GM18505 (cell line): ENCODE measurements at regions not wholly inside any gene's neighbourhood (a gene's known extent, or its start where the extent isn't known, plus 50 kb on each side); places are given as distances from the start of the nearest gene placed in this dataset.
"Not testable (repeated sequence)": the region's sequence is repeated elsewhere in the genome, so short reads cannot be mapped to it uniquely, and the experiment has no call there.

Experiments used
- ATAC-seq: cut with Tn5 transposase; IDR thresholded peaks from one replicate; pipeline ENCODE4 v1.9.1; 2021; ENCODE audit not compliant: unreplicated experiment
- POLR2A ChIP-seq: IDR thresholded peaks from 4 replicates; pipeline ENCODE4 v1.6.1; 2011; ENCODE audit warnings: borderline replicate concordance; ENCODE audit not compliant: insufficient read depth, insufficient read length; ENCODE audit errors: extremely low read depth

DNA sequence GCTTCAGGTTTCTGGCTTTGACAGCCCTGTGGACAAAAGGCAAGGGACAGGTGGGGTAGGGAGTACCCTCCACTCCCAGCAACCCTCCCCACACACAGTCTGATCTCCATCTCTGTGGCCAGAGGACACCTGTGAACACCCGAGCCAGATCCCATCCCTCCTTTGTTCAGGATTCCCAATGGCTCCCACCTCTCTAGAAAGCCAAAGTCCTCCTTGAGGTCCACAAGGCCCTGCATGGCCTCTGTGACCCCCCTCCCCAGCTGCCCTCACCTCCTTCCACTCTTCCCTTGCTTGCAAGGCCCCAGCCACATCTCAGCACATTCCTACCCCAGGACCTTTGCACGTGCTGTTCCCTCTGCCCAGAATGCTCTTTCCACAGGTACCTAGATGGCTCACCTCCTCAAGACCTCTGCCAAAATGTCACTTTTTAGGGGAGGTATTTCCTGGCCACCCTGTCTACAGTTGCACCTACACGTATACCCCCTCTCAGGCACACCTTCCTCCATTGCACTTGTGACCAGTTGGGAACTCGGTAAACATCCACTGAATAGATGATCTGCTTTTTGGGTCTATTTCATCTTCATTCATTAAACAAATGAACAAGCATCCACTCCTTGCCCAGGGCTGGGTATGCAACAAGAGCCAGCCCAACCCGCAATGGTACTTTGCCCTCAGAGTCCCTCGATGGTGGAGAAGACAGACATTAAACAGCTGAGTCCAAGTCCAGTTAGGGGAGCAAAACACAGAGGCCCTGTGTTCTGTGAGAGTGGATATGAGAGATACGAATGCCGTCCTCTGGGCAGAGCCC lies 107.0 kb downstream of the CRLF3 start:
- no peak for ATAC-seq
- no peak for TF ChIP-seq POLR2A

GRCh38 chr17:30716461-30717290 lies 107.8 kb downstream of the CRLF3 start:
- TF ChIP-seq POLR2A, result no peak
- no peak for ATAC-seq

GRCh38 chr17:30714825-30715622 lies 109.5 kb downstream of the CRLF3 start:
- peak; percentile 48 for ATAC-seq

DNA sequence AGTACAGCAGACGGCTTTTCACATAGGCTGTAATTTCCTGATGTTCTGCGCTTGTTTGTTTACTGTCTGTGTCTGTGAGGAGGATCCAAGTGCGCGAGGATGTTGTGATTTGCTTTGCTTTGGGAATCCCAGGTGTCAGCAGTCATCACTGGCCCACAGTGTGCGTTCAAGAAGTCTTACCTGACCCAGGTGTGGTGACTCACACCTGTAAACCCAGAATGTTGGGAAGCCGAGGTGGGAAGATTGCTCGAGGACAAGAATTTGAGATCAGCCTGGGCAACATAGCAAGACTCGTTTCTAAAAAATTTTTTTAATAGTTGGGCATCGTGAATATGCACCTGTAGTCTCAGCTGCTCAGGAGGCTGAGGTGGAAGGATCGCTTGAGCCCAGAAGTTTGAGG lies 110.7 kb downstream of the CRLF3 start:
- not testable (repeated sequence) for ATAC-seq

- ATAC-seq, result not testable (repeated sequence)
These were observed 111.6 kb downstream of the CRLF3 start for GRCh38 chr17:30712859-30713258.

GRCh38 chr17:30711626-30712507 lies 112.6 kb downstream of the CRLF3 start:
- ATAC-seq, result not testable (repeated sequence)

GRCh38 chr17:30711176-30711575 lies 113.3 kb downstream of the CRLF3 start:
- ATAC-seq, result not testable (repeated sequence)

DNA sequence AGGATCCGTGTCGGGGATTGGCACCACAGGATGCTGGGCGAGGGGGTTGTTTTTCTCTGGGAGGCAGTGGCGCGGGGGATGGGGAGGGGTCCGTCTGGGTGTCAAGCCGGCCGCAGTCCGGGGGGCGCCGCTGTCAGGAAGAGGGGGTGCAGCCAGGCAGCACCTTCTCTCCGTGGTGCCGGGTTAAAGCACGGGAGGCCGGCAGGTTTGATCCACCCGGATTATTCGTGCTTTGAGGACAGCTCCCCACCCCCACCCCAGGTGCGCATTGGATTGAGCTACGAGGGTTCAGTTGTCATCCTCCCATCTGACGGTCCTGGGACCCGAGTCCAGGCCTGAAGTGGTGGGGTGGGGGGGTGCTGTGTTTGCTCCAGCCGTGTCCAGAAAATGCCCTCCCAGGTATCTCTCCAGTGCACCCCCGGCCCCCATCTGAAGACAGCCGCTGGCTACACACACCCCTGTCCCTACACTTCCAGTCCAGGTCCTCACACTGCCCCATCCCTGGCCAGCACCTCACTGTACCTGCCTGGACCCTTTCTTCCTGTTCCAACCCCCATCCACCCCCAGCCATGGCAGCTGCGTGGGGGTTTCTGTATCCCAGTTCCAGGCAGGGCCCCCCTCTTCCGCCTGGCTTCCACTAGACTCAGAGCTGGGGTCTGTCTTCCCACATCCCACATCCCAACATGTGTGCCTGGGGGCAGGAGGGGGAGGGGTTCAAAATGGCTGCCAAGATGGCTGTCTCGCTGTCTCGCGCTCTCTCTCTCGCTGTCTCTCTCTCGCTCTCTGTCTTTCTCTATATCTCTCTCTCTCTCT lies 114.0 kb downstream of the CRLF3 start:
- not testable (repeated sequence) for ATAC-seq

DNA sequence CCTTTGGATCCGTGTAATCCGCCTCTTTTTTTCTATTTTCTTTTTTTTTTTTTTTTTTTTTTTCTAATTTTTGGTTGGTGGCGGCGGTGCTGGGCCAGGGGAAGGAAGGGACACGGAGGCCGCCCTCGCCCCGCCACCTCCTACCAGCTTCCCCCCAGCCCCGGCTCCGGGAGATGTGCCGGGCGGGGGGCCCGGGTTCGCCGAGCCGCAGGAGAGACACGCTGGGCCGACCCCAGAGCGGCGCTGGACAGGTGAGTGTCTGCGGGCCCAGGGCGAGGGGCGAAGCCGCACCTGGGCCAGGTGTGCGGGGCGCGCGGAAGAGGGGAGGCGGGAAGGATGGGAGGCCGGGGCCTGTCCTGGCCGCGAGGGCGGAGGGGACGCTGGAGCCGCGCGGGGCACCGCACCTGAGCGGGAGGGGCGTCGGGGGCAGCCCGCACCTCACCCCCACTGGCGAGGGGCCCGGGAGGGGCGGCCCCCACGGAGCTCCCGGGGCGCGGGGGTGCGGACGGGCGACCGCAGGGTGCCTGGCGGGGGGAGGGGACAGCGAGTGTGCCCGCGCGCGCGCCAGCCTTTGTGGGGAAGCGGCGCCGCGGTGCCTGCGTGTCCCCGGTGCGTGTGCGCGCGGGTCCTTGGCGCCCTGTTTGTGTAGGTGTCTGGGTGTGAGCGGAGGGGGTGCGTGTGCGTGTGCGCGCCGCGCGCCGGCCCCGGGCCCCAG lies 114.8 kb downstream of the CRLF3 start:
- not testable (repeated sequence) for ATAC-seq

GRCh38 chr17:30709096-30709495 lies 115.4 kb downstream of the CRLF3 start:
- not testable (repeated sequence) for ATAC-seq

DNA sequence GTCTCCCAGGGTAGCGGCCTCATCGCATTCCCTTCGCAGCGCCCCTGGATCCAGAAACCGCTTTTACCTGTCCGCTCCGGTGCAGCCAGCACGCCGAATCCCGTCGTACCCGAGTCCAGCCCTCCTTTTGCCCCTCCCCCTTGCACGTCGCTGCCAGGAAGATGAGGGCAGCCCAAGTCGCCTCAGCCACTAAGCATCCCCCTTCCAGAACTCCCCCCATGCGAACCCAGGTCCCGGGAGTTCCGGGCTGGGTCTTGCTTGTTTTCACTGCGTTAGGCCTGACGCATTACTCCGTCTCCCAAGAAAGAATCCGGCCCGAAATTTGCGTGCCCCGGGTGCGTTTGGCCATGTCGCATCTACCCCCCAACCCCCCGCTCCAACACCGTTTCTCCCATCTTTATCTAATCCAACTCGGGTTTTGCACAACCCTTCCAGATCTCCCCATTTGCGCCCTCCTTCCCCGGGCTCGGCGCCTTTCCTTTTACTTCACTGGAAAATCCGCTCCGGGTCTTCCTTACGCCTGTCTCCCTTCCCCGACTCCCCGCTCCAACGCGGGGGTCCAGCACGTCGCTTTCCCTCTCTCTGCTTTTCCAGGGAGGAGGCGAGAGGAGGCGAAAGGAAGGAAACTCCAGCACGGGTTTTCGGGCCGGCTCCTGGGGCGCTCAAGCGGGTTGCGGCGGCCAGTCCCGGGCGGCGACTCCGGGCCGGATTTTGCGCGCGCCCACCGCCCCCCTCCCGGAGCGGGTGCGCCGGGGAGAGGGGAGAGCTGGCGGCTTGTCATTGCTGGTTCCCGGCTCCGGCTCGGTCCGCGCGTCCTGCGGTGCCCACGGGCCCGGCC lies 116.0 kb downstream of the CRLF3 start:
- ATAC-seq, result not testable (repeated sequence)

- not testable (repeated sequence) for ATAC-seq
These were observed 116.7 kb downstream of the CRLF3 start for GRCh38 chr17:30707724-30708240.

DNA sequence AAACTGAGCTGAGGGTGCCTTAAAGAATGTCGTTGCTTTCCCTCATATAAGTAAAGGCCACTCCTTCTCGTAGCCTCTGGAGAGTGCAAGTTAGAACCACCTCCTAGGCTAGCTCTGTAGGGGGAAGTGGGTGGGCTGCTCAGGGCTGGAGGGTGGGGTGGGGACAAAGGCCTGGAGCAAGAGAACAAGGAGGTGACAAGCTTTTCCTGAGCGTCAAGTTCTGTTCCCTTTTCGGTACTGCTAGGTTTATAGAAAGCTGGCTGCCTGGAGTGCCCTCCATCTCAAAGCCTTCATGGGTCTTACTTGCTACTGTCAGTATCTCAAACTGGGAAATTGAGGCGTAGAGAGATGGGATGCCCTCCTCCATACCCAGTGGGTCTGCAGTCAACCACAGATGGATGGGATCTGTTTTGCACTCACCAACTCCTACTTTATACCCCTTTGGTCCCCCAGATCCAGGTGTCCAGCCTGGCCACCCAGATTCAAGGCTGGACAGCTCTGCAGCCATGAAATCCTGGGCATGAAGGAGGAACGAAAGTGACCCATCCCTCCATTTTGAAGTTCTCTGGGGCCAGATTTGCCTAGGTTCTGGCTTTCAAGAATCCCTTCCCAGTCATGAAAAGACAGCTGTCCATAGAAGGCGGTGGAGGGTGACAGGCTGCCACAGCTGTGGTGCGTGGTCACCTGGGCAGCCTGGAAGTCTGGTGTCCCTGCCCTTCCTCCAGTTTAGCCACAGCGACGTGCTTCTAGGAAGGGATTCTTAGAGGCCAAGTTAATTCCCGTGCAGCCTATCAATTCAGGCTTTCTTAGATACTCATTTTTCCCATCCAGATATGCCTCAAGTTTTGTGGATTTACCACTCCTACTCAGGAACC lies 117.8 kb downstream of the CRLF3 start:
- ATAC-seq, result not testable (repeated sequence)

GRCh38 chr17:30706004-30706403 lies 118.5 kb downstream of the CRLF3 start:
- not testable (repeated sequence) for ATAC-seq
